Breast epithelium (tissue), 3 donors: ENCODE measurements at regions not wholly inside any gene's neighbourhood (a gene's known extent, or its start where the extent isn't known, plus 50 kb on each side); places are given as distances from the start of the nearest gene placed in this dataset.

ENCODE experiments used
- CTCF ChIP-seq, 3 donors: fragments of 450-650 bp; IDR thresholded peaks; one replicate each; pipeline ENCODE4 v1.5.1; 2016 to 2017; ENCODE audit warnings: antibody characterized with exemption in 3 of 3, mild to moderate bottlenecking in 3 of 3, moderate library complexity in 3 of 3
- POLR2AphosphoS5 ChIP-seq, 3 donors: sonication (generic); formaldehyde crosslinking; IDR thresholded peaks; one replicate each; pipeline ENCODE4 v1.6.1; 2017; ENCODE audit warnings: antibody characterized with exemption in 3 of 3

GRCh38 chr22:44627521-44628139 lies 74.4 kb upstream of the PRR5 start:
- no peak for TF ChIP-seq CTCF (IDR thresholded peaks at IDR 0.05)
- TF ChIP-seq POLR2AphosphoS5 (IDR thresholded peaks at IDR 0.05), result no peak
